Calu3 (cell line): ENCODE measurements at regions not wholly inside any gene's neighbourhood (a gene's known extent, or its start where the extent isn't known, plus 50 kb on each side); places are given as distances from the start of the nearest gene placed in this dataset.

Experiments used
- BruUV-seq: library from RNA; stranded (reverse); fragments of 400-500 nt; replicated peaks from 2 replicates; lab custom pipeline; 2021; lab: Mats Ljungman, UMichigan
- CTCF ChIA-PET: fragments of 300-600 bp; sonication (Branson Sonifier 250); formaldehyde crosslinking; loops from one replicate; lab custom pipeline; 2022; ENCODE audit warnings: antibody characterized with exemption; lab: Charles Lee
- DNase-seq: peaks from one replicate; pipeline ENCODE4 v3.0.0; 2022
- H3K27ac Mint-ChIP-seq: one replicate; pipeline ENCODE4 v1.8.0; 2022; ENCODE audit warnings: mixed read lengths; ENCODE audit not compliant: unreplicated experiment
- H3K27me3 Mint-ChIP-seq: one replicate; pipeline ENCODE4 v1.8.0; 2022; ENCODE audit warnings: mixed read lengths; ENCODE audit not compliant: unreplicated experiment
- H3K36me3 Mint-ChIP-seq: one replicate; pipeline ENCODE4 v1.8.0; 2022; ENCODE audit warnings: mild to moderate bottlenecking, moderate library complexity, mixed read lengths; ENCODE audit not compliant: insufficient read depth, unreplicated experiment
- H3K4me1 Mint-ChIP-seq: one replicate; pipeline ENCODE4 v1.8.0; 2022; ENCODE audit warnings: mild to moderate bottlenecking, low read depth, mixed read lengths; ENCODE audit not compliant: unreplicated experiment
- H3K4me3 Mint-ChIP-seq: one replicate; pipeline ENCODE4 v1.8.0; 2022; ENCODE audit warnings: mild to moderate bottlenecking, low read depth, moderate library complexity, mixed read lengths; ENCODE audit not compliant: unreplicated experiment
- H3K9me3 Mint-ChIP-seq: one replicate; pipeline ENCODE4 v1.8.0; 2022; ENCODE audit warnings: low read depth, mixed read lengths; ENCODE audit not compliant: unreplicated experiment
- CTCF ChIP-seq: fragments of 200-600 bp; IDR thresholded peaks from one replicate; pipeline ENCODE4 v1.8.0; 2022; ENCODE audit warnings: antibody characterized with exemption; ENCODE audit not compliant: unreplicated experiment
- intact Hi-C: fragments of 100-400 bp; cut with micrococcal nuclease; formaldehyde crosslinking; loops from one replicate; pipeline ENCODE4 v1.10.0; 2022; ENCODE audit not compliant: unreplicated experiment

GRCh38 chr17:77058016-77058415 lies 82.8 kb upstream of the SEC14L1 start:
- Mint-ChIP-seq H3K36me3 (no peaks in the 10 kb centered on the region), H3K4me1 (no peaks in the 10 kb centered on the region), H3K4me3 (no peak overlapping the region), H3K27me3 (peaks cover 64% of the 10 kb centered on the region), H3K9me3 (no peaks in the 10 kb centered on the region), H3K27ac (no peak overlapping the region)
- intact Hi-C loops = no loop called here
- no TSS peak for BruUV-seq
- CTCF ChIA-PET = interaction anchor here (2.1 kb wide), 1 partner anchor 186 kb away, joined by 12 read pairs; no protein-coding TSS in a partner anchor
- DNase-seq = no peak
- no peak for TF ChIP-seq CTCF

- Mint-ChIP-seq H3K36me3 (no peaks in the 10 kb centered on the region), H3K4me3 (no peak overlapping the region), H3K4me1 (no peaks in the 10 kb centered on the region), H3K27me3 (peaks cover 44% of the 10 kb centered on the region), H3K9me3 (no peaks in the 10 kb centered on the region), H3K27ac (no peak overlapping the region)
- CTCF ChIA-PET = no interaction called here
- intact Hi-C loops = no loop called here
- BruUV-seq = no TSS peak
- DNase-seq = no peak
- no peak for TF ChIP-seq CTCF
Measured at GRCh38 chr17:77061669-77062068, 79.1 kb upstream of the SEC14L1 start.

- no TSS peak for BruUV-seq
- intact Hi-C loops = no loop called here
- H3K27ac Mint-ChIP-seq = no peak overlapping the region
- no peak for TF ChIP-seq CTCF
- CTCF ChIA-PET = interaction anchor here (0.6 to 1.8 kb wide), 5 partner anchors 8 to 728 kb away, joined by 3 to 5 read pairs (median 4); no protein-coding TSS in a partner anchor
- no peak overlapping the region for H3K4me3 Mint-ChIP-seq
- no peak for DNase-seq
- no peaks in the 10 kb centered on the region for H3K9me3 Mint-ChIP-seq
- no peaks in the 10 kb centered on the region for H3K36me3 Mint-ChIP-seq
- peaks cover 59% of the 10 kb centered on the region for H3K27me3 Mint-ChIP-seq
- H3K4me1 Mint-ChIP-seq = no peaks in the 10 kb centered on the region
Measured at GRCh38 chr17:77064598-77064997, 76.2 kb upstream of the SEC14L1 start.

- no peak overlapping the region for H3K4me3 Mint-ChIP-seq
- intact Hi-C loops = loop anchor here (2.0 to 5.0 kb wide), 2 partner anchors 199 to 249 kb away; partner anchors contain the start of gene MGAT5B
- no TSS peak for BruUV-seq
- peaks cover 53% of the 10 kb centered on the region for H3K27me3 Mint-ChIP-seq
- DNase-seq = no peak
- TF ChIP-seq CTCF = no peak
- H3K27ac Mint-ChIP-seq = no peak overlapping the region
- no peaks in the 10 kb centered on the region for H3K4me1 Mint-ChIP-seq
- no peaks in the 10 kb centered on the region for H3K36me3 Mint-ChIP-seq
- no peaks in the 10 kb centered on the region for H3K9me3 Mint-ChIP-seq
- CTCF ChIA-PET = interaction anchor here (1.2 to 2.3 kb wide), 4 partner anchors 10 to 339 kb away, joined by 4 to 11 read pairs (median 4); partner anchors contain the start of gene MGAT5B
Measured at GRCh38 chr17:77066165-77066564, 74.6 kb upstream of the SEC14L1 start.
